Uterus (tissue), 3 donors: ENCODE measurements at regions not wholly inside any gene's neighbourhood (a gene's known extent, or its start where the extent isn't known, plus 50 kb on each side); places are given as distances from the start of the nearest gene placed in this dataset.

ENCODE experiments used
- DNase-seq, 2 donors: peaks; one replicate each; pipeline ENCODE4 v3.0.0-alpha.2; 2019 to 2020
- H3K27ac ChIP-seq, 2 donors: fragments of 200-600 bp; sonication (generic); 1 replicate in 1 of 2; 2 replicates in 1 of 2; pipeline ENCODE4 v1.5.1; 2016 to 2018
- H3K27me3 ChIP-seq, 2 donors: fragments of 200-600 bp; sonication (generic); one replicate each; pipeline ENCODE4 v1.5.1; 2018 to 2019; ENCODE audit warnings: control low read depth in 1 of 2
- H3K36me3 ChIP-seq, 2 donors: fragments of 200-600 bp; sonication (generic); one replicate each; pipeline ENCODE4 v1.5.1; 2019; ENCODE audit warnings: control low read depth in 1 of 2
- H3K4me1 ChIP-seq, 2 donors: fragments of 200-600 bp; sonication (generic); one replicate each; pipeline ENCODE4 v1.5.1; 2018 to 2019; ENCODE audit warnings: control low read depth in 1 of 2
- H3K4me3 ChIP-seq, 2 donors: fragments of 200-600 bp; sonication (generic); 1 replicate in 1 of 2; 2 replicates in 1 of 2; pipeline ENCODE4 v1.5.1; 2018 to 2019; ENCODE audit warnings: mild to moderate bottlenecking in 1 of 2
- H3K9me3 ChIP-seq, 2 donors: fragments of 200-600 bp; sonication (generic); one replicate each; pipeline ENCODE4 v1.5.1; 2019; ENCODE audit warnings: control low read depth in 1 of 2
- CTCF ChIP-seq, 4 experiments: fragments of 200-600 bp in 2 of 4; fragments of 450-650 bp in 2 of 4; sonication (generic) in 2 of 4; IDR thresholded peaks; one replicate each; pipeline ENCODE4 v1.5.1; 2016 to 2019; ENCODE audit warnings: antibody characterized with exemption in 4 of 4, mild to moderate bottlenecking in 2 of 4, moderate library complexity in 1 of 4
- POLR2A ChIP-seq, 2 donors: fragments of 450-650 bp; IDR thresholded peaks; one replicate each; pipeline ENCODE4 v1.6.1; 2016; ENCODE audit warnings: antibody characterized with exemption in 2 of 2, mild to moderate bottlenecking in 1 of 2, moderate library complexity in 1 of 2
- intact Hi-C: fragments of 100-400 bp; cut with DNase I; formaldehyde crosslinking; loops from one replicate; pipeline ENCODE4 v1.15.1; 2023; ENCODE audit warnings: low total_unique reads
- donor health status: DM: yes; HTN: yes; CAD: no.

GRCh38 chr16:86219655-86220445 is 290.5 kb upstream of the FOXF1 start:
- Histone ChIP-seq H3K27ac (no peak overlapping the region), H3K27me3 (no peaks in the 10 kb centered on the region), H3K9me3 (no peaks in the 10 kb centered on the region), H3K36me3 (no peaks in the 10 kb centered on the region), H3K4me3 (no peak overlapping the region), H3K4me1 (no peaks in the 10 kb centered on the region)
- no peak for DNase-seq
- TF ChIP-seq POLR2A (IDR thresholded peaks at IDR 0.05) (no peak), CTCF (IDR thresholded peaks at IDR 0.05) (no peak)
- intact Hi-C loops = no loop called here

GRCh38 chr16:86220561-86220960 is 289.8 kb upstream of the FOXF1 start:
- intact Hi-C loops = no loop called here
- no peak for DNase-seq
- TF ChIP-seq CTCF (IDR thresholded peaks at IDR 0.05) = no peak
- no peak for TF ChIP-seq POLR2A (IDR thresholded peaks at IDR 0.05)

GRCh38 chr16:86221085-86221484 is 289.2 kb upstream of the FOXF1 start:
- no peak for DNase-seq
- no peaks in the 10 kb centered on the region for H3K27me3 ChIP-seq
- intact Hi-C loops = no loop called here

More at GRCh38 chr16:86220561-86220960, 289.8 kb upstream of the FOXF1 start:
- no peaks in the 10 kb centered on the region for H3K4me1 ChIP-seq
- no peaks in the 10 kb centered on the region for H3K36me3 ChIP-seq
- no peak overlapping the region for H3K4me3 ChIP-seq
- no peaks in the 10 kb centered on the region for H3K9me3 ChIP-seq
- H3K27ac ChIP-seq = no peak overlapping the region
- H3K27me3 ChIP-seq = no peaks in the 10 kb centered on the region

GRCh38 chr16:86222547-86222946 is 287.8 kb upstream of the FOXF1 start:
- no peak overlapping the region for H3K27ac ChIP-seq
- no peak for DNase-seq
- H3K4me3 ChIP-seq = no peak overlapping the region

More at GRCh38 chr16:86221085-86221484, 289.2 kb upstream of the FOXF1 start:
- no peaks in the 10 kb centered on the region for H3K4me1 ChIP-seq
- H3K27ac ChIP-seq = no peak overlapping the region
- H3K36me3 ChIP-seq = no peaks in the 10 kb centered on the region
- no peaks in the 10 kb centered on the region for H3K9me3 ChIP-seq
- no peak for TF ChIP-seq CTCF (IDR thresholded peaks at IDR 0.05)
- TF ChIP-seq POLR2A (IDR thresholded peaks at IDR 0.05) = no peak
- H3K4me3 ChIP-seq = no peak overlapping the region

More at GRCh38 chr16:86222547-86222946, 287.8 kb upstream of the FOXF1 start:
- H3K4me1 ChIP-seq = no peaks in the 10 kb centered on the region
- H3K27me3 ChIP-seq = no peaks in the 10 kb centered on the region
- TF ChIP-seq CTCF (IDR thresholded peaks at IDR 0.05) = no peak
- no peaks in the 10 kb centered on the region for H3K36me3 ChIP-seq
- intact Hi-C loops = no loop called here
- H3K9me3 ChIP-seq = no peaks in the 10 kb centered on the region
